ENCODE measurements at regions not wholly inside any gene's neighbourhood (a gene's known extent, or its start where the extent isn't known, plus 50 kb on each side); places are given as distances from the start of the nearest gene placed in this dataset.

DNA sequence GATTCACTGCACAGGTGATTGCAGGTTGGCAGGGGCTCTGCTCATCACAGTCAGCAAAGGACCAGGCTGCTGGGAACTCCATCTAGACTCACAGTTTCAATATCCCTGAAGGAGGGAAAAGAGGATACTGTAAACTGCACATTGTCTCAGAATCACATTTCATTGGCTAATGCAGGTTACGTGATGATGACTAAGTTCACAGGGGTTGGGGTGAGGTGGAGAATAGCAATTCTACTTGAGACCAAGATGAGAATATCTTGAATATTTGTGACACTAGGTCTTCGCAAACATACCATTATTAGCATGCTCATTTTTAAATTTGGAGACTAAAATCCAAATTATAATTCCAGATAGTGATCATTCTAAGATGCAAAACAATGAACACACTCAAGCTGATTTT is 208.5 kb upstream of the CITED2 start:
- Histone ChIP-seq H4K20me1 (ENCODE audit: low read depth, low read length) (no peaks in the 10 kb centered on the region), H3K9ac (ENCODE audit: low read length) (no peak overlapping the region), H2AFZ (ENCODE audit: low read depth, low read length, severe bottlenecking) (no peak overlapping the region), H3K27ac (ENCODE audit: low read depth, low read length) (no peak overlapping the region), H3F3A (ENCODE audit: insufficient read depth) (no peaks in the 10 kb centered on the region), H3K9me3 (ENCODE audit: insufficient read depth, low read length) (no peaks in the 10 kb centered on the region), H3K4me2 (ENCODE audit: low read depth, low read length, poor library complexity, severe bottlenecking) (no peak overlapping the region), H3K4me3 (ENCODE audit: insufficient read depth, low read length, poor library complexity, severe bottlenecking) (no peak overlapping the region), H3K36me3 (ENCODE audit: low read length) (no peaks in the 10 kb centered on the region), H3K9me2 (replicated peaks; ENCODE audit: insufficient read depth, low read length) (no peaks in the 10 kb centered on the region), H3K27me3 (ENCODE audit: low read length) (no peaks in the 10 kb centered on the region), H3K79me2 (ENCODE audit: insufficient read depth, low read length) (no peaks in the 10 kb centered on the region)
- no peak for TF ChIP-seq EZH2phosphoT487 (conservative IDR thresholded peaks at IDR 0.05; ENCODE audit: low read length)
- TF ChIP-seq, protein P1, sequence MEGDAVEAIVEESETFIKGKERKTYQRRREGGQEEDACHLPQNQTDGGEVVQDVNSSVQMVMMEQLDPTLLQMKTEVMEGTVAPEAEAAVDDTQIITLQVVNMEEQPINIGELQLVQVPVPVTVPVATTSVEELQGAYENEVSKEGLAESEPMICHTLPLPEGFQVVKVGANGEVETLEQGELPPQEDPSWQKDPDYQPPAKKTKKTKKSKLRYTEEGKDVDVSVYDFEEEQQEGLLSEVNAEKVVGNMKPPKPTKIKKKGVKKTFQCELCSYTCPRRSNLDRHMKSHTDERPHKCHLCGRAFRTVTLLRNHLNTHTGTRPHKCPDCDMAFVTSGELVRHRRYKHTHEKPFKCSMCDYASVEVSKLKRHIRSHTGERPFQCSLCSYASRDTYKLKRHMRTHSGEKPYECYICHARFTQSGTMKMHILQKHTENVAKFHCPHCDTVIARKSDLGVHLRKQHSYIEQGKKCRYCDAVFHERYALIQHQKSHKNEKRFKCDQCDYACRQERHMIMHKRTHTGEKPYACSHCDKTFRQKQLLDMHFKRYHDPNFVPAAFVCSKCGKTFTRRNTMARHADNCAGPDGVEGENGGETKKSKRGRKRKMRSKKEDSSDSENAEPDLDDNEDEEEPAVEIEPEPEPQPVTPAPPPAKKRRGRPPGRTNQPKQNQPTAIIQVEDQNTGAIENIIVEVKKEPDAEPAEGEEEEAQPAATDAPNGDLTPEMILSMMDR (IDR thresholded peaks at IDR 0.05; ENCODE audit: insufficient read depth, low read length, poor library complexity, severe bottlenecking), result no peak

DNA sequence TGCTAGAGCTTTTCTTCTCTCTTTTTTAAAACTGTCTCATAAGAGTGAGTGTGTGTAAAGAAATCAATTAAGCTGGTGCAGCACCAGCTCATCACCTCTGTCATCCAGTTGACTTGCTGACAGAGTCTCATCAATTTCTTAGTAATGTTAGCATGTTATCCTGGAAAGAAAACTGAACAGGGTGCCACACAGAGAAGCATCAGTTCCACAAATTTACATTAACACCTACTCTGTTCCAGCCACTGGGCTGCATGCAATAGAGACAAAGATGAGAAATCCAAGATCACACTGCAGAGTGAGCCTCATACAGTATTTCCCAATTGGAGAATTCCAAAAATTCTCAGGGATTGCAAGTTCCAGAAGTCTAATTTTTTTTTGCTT is 207.0 kb upstream of the CITED2 start:
- Histone ChIP-seq H3K27me3 (ENCODE audit: low read length) (no peaks in the 10 kb centered on the region), H3K4me2 (ENCODE audit: low read depth, low read length, poor library complexity, severe bottlenecking) (no peak overlapping the region), H3K36me3 (ENCODE audit: low read length) (no peaks in the 10 kb centered on the region), H4K20me1 (ENCODE audit: low read depth, low read length) (no peaks in the 10 kb centered on the region), H3K9me2 (replicated peaks; ENCODE audit: insufficient read depth, low read length) (no peaks in the 10 kb centered on the region), H3K79me2 (ENCODE audit: insufficient read depth, low read length) (no peaks in the 10 kb centered on the region), H3K9me3 (ENCODE audit: insufficient read depth, low read length) (no peaks in the 10 kb centered on the region), H3K27ac (ENCODE audit: low read depth, low read length) (no peak overlapping the region), H3F3A (ENCODE audit: insufficient read depth) (no peaks in the 10 kb centered on the region), H3K9ac (ENCODE audit: low read length) (no peak overlapping the region), H2AFZ (ENCODE audit: low read depth, low read length, severe bottlenecking) (no peak overlapping the region), H3K4me3 (ENCODE audit: insufficient read depth, low read length, poor library complexity, severe bottlenecking) (no peak overlapping the region)
- TF ChIP-seq EZH2phosphoT487 (conservative IDR thresholded peaks at IDR 0.05; ENCODE audit: low read length), result no peak
- TF ChIP-seq, protein P1 (IDR thresholded peaks at IDR 0.05; ENCODE audit: insufficient read depth, low read length, poor library complexity, severe bottlenecking), result no peak

DNA sequence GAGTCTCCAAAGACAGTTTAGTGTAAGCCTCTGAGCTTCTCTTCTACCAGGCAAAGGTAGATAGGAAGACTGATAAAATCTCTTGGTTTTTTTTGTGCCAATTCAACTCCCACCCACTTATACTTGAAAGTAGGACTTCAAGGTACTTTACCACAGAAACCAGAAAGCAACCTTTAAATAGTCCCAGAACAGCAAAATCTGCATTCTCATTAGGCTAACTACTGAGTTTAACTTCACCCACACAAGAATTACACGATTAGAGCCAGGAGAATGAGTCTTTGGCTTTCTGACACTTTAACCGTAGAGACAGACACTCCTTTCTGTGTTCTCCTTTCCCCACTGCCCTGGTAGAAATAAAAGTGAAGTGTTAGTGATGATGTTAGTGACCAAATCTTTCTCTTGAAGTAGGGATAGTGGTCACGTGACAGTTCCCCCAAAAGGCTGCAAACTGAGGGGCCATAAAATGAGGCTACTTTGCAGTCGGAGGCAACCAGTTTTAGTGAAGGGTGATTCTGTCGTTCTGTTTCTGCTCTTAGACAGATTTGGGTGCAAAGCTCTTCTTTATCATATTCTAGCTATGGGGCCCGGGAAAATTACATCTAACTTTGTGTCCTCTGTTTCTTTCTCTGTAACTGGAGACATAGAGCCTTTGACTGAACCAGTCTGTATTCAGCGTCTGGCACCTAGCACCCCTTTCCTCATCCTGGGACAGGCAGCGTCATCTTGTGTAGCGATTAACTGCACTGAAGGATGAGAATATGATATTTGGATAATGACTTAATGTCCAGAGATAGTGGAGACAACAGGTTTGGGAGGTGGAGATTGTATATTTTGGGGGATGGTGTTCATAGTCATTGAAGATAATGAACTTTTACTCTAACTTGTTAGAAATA is 206.4 kb upstream of the CITED2 start:
- TF ChIP-seq, protein P1 (IDR thresholded peaks at IDR 0.05; ENCODE audit: insufficient read depth, low read length, poor library complexity, severe bottlenecking), result no peak
- TF ChIP-seq EZH2phosphoT487 (conservative IDR thresholded peaks at IDR 0.05; ENCODE audit: low read length), result no peak
- Histone ChIP-seq H4K20me1 (ENCODE audit: low read depth, low read length) (no peaks in the 10 kb centered on the region), H3K9me3 (ENCODE audit: insufficient read depth, low read length) (no peaks in the 10 kb centered on the region), H3K9ac (ENCODE audit: low read length) (no peak overlapping the region), H3K79me2 (ENCODE audit: insufficient read depth, low read length) (no peaks in the 10 kb centered on the region), H3F3A (ENCODE audit: insufficient read depth) (no peaks in the 10 kb centered on the region), H2AFZ (ENCODE audit: low read depth, low read length, severe bottlenecking) (no peak overlapping the region), H3K4me3 (ENCODE audit: insufficient read depth, low read length, poor library complexity, severe bottlenecking) (no peak overlapping the region), H3K9me2 (replicated peaks; ENCODE audit: insufficient read depth, low read length) (no peaks in the 10 kb centered on the region), H3K4me2 (ENCODE audit: low read depth, low read length, poor library complexity, severe bottlenecking) (no peak overlapping the region), H3K27me3 (ENCODE audit: low read length) (no peaks in the 10 kb centered on the region), H3K36me3 (ENCODE audit: low read length) (no peaks in the 10 kb centered on the region), H3K27ac (ENCODE audit: low read depth, low read length) (no peak overlapping the region)
